ENCODE measurements at regions not wholly inside any gene's neighbourhood (a gene's known extent, or its start where the extent isn't known, plus 50 kb on each side); places are given as distances from the start of the nearest gene placed in this dataset.

DNA sequence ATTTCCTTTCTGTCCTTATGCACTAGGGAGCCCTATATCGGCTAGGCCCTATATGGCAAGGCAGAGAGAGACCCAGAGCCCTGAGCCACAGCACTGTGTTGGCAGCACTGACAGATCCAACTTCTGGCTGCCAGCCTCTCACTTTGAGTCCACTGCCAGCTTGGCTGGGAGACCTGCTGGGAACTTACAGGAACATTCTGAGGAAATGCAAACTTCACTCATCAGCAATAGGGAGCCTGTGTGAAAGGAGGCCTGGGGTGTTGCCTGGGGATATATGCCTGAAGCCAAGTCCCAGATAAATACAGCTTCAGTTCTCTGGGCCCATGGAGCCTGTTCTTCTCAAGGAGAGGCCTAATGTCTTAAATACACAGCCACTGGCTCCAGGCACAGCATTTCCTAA, 78.0 kb downstream of the ADRB2 start:
- no peak for DNase-seq (ENCODE audit: extremely low spot score, unreplicated experiment)
- TF ChIP-seq, protein P1, sequence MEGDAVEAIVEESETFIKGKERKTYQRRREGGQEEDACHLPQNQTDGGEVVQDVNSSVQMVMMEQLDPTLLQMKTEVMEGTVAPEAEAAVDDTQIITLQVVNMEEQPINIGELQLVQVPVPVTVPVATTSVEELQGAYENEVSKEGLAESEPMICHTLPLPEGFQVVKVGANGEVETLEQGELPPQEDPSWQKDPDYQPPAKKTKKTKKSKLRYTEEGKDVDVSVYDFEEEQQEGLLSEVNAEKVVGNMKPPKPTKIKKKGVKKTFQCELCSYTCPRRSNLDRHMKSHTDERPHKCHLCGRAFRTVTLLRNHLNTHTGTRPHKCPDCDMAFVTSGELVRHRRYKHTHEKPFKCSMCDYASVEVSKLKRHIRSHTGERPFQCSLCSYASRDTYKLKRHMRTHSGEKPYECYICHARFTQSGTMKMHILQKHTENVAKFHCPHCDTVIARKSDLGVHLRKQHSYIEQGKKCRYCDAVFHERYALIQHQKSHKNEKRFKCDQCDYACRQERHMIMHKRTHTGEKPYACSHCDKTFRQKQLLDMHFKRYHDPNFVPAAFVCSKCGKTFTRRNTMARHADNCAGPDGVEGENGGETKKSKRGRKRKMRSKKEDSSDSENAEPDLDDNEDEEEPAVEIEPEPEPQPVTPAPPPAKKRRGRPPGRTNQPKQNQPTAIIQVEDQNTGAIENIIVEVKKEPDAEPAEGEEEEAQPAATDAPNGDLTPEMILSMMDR (IDR thresholded peaks at IDR 0.05), result no peak
- Mint-ChIP-seq H3K27ac (ENCODE audit: unreplicated experiment) (peak overlapping the region; percentile 11), H3K36me3 (ENCODE audit: unreplicated experiment) (no peaks in the 10 kb centered on the region), H3K27me3 (ENCODE audit: unreplicated experiment) (no peaks in the 10 kb centered on the region), H3K9me3 (ENCODE audit: unreplicated experiment) (no peaks in the 10 kb centered on the region), H3K4me1 (ENCODE audit: unreplicated experiment) (peaks cover 46% of the 10 kb centered on the region), H3K4me3 (ENCODE audit: unreplicated experiment) (no peak overlapping the region)

DNA sequence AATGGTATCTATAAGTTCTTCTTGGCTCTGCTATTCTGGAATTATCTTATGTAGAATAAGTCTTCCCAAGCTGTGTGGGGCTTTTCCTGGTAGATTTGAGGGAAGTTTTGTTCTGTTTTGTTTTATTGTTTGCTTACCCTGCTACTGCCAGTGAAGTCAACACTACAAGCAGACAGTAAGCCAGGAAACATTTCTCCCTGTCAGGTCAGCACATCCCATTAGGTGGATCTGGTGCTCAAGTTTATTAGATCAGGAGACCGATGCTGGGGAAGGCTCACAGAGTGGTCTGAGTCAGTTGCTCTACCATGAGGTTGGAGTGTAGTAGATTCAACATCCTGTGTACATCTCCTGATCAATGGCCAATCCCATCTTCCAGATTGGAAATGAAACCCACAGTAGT, 79.1 kb downstream of the ADRB2 start:
- no peak overlapping the region for H3K4me3 Mint-ChIP-seq (ENCODE audit: unreplicated experiment)
- TF ChIP-seq, protein P1 (IDR thresholded peaks at IDR 0.05), result no peak
- H3K27me3 Mint-ChIP-seq (ENCODE audit: unreplicated experiment), result no peaks in the 10 kb centered on the region
- H3K9me3 Mint-ChIP-seq (ENCODE audit: unreplicated experiment), result no peaks in the 10 kb centered on the region
- H3K27ac Mint-ChIP-seq (ENCODE audit: unreplicated experiment), result peak overlapping the region; percentile 9
- DNase-seq (ENCODE audit: extremely low spot score, unreplicated experiment), result no peak
- H3K4me1 Mint-ChIP-seq (ENCODE audit: unreplicated experiment), result peaks cover 57% of the 10 kb centered on the region
- no peaks in the 10 kb centered on the region for H3K36me3 Mint-ChIP-seq (ENCODE audit: unreplicated experiment)

DNA sequence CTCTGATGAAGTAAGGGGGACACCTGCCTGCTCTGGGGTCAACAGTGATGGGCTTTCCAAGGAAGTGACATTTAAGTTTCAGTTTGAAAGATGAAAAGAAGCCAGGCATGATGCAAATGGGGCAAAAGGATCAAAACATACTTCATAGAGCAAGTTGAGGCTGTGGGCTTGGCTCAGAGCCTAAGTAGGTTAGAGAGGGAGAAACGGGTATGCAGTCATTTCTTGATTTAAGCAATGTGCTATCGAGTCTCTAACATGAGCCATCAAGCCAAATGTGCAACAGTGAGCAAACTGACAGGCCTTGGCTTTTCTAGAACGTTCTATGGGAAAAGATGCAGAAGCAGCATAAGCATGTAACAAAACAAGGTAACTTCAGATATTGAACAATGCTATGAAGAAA, 80.6 kb downstream of the ADRB2 start:
- Mint-ChIP-seq H3K4me1 (ENCODE audit: unreplicated experiment) (peaks cover 70% of the 10 kb centered on the region), H3K27me3 (ENCODE audit: unreplicated experiment) (no peaks in the 10 kb centered on the region)
- no peak for DNase-seq (ENCODE audit: extremely low spot score, unreplicated experiment)

DNA sequence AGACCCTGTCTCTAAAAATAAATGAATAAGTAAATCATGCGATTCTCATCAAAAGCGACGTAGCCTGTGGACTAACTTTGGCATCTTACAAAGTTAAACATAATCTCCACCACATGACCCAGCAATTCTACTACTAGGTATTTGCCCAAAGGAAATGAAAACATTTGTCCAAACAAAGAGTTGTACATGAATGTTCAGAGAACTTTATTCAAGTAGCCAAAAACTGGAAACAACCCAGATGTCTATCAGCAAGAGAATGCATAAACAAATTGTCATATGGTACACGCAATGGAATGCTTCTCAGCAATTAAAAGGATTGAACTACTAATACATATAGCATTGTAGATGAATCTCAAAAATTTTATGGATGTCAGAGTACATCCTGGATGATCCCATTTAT, 82.6 kb downstream of the ADRB2 start:
- DNase-seq (ENCODE audit: extremely low spot score, unreplicated experiment), result no peak
- peak overlapping the region; percentile 84 for H3K27ac Mint-ChIP-seq (ENCODE audit: unreplicated experiment)
- H3K36me3 Mint-ChIP-seq (ENCODE audit: unreplicated experiment), result no peaks in the 10 kb centered on the region
- no peaks in the 10 kb centered on the region for H3K9me3 Mint-ChIP-seq (ENCODE audit: unreplicated experiment)
- TF ChIP-seq, protein P1 (IDR thresholded peaks at IDR 0.05), result no peak
- H3K4me3 Mint-ChIP-seq (ENCODE audit: unreplicated experiment), result no peak overlapping the region
- H3K27me3 Mint-ChIP-seq (ENCODE audit: unreplicated experiment), result no peaks in the 10 kb centered on the region
- H3K4me1 Mint-ChIP-seq (ENCODE audit: unreplicated experiment), result peaks cover 75% of the 10 kb centered on the region

More for the DNA sequence above, 80.6 kb downstream of the ADRB2 start:
- Mint-ChIP-seq H3K27ac (ENCODE audit: unreplicated experiment) (no peak overlapping the region), H3K9me3 (ENCODE audit: unreplicated experiment) (no peaks in the 10 kb centered on the region), H3K36me3 (ENCODE audit: unreplicated experiment) (no peaks in the 10 kb centered on the region), H3K4me3 (ENCODE audit: unreplicated experiment) (no peak overlapping the region)
- TF ChIP-seq, protein P1 (IDR thresholded peaks at IDR 0.05), result no peak

DNA sequence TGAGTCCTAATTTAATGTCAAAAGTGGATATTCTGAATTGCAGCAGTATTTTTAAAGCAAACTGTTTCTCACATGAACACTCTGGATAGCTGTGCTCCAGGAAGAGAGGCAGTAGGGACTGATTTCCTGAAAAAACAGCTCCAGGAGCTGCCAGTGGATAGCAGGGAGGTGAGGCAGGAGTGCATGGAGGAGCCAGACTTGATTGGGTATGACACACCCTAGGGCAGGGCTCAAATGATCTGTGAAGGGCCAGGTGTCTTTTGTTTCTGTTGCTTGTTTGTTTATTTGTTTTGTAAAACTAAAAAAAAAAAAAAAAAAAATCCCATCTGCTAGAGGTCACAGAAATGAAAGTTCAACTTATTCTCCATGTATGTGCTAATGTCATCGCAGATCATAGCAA, 83.4 kb downstream of the ADRB2 start:
- DNase-seq (ENCODE audit: extremely low spot score, unreplicated experiment), result no peak
- H3K4me3 Mint-ChIP-seq (ENCODE audit: unreplicated experiment), result no peak overlapping the region
- peaks cover 76% of the 10 kb centered on the region for H3K4me1 Mint-ChIP-seq (ENCODE audit: unreplicated experiment)
- H3K27ac Mint-ChIP-seq (ENCODE audit: unreplicated experiment), result peak overlapping the region; percentile 84
- H3K36me3 Mint-ChIP-seq (ENCODE audit: unreplicated experiment), result no peaks in the 10 kb centered on the region
- TF ChIP-seq, protein P1 (IDR thresholded peaks at IDR 0.05), result no peak
- H3K9me3 Mint-ChIP-seq (ENCODE audit: unreplicated experiment), result no peaks in the 10 kb centered on the region
- no peaks in the 10 kb centered on the region for H3K27me3 Mint-ChIP-seq (ENCODE audit: unreplicated experiment)

All from osteocyte (in vitro differentiated cells).